ENCODE measurements at regions not wholly inside any gene's neighbourhood (a gene's known extent, or its start where the extent isn't known, plus 50 kb on each side); places are given as distances from the start of the nearest gene placed in this dataset.

DNA sequence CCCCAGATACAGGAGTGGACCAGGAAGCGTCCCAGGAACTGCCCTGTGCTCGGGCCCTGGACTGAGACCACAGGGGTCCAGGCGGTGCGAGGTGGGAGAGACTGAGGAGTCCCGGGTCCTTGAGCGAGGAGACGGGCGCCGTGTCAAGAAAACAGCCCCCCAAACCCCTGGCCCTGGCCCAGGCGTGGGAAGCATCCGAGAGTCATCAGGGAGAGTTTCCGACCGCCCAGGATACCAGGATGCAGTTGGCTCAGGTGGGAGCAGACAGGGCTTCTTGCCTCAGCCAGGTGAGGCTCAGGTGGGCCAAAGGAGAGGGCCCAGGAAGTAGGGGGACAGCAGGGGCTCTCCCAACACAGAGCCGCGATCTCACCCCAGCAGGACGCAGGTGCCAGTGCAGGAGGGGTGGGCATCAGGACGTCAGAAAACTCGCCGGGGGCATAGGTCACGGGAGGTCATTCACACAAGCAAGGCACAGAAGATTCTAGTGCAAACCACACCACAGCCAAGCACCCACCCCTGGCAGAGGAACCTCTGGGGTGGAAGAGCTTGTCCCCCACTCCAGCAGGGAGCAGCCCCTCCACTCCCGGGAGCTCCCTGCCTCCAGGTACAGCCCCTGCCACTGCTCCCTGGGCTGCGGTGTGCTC lies 102.5 kb upstream of the EIF5 start:
- TF ChIP-seq, protein P1, sequence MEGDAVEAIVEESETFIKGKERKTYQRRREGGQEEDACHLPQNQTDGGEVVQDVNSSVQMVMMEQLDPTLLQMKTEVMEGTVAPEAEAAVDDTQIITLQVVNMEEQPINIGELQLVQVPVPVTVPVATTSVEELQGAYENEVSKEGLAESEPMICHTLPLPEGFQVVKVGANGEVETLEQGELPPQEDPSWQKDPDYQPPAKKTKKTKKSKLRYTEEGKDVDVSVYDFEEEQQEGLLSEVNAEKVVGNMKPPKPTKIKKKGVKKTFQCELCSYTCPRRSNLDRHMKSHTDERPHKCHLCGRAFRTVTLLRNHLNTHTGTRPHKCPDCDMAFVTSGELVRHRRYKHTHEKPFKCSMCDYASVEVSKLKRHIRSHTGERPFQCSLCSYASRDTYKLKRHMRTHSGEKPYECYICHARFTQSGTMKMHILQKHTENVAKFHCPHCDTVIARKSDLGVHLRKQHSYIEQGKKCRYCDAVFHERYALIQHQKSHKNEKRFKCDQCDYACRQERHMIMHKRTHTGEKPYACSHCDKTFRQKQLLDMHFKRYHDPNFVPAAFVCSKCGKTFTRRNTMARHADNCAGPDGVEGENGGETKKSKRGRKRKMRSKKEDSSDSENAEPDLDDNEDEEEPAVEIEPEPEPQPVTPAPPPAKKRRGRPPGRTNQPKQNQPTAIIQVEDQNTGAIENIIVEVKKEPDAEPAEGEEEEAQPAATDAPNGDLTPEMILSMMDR (IDR thresholded peaks at IDR 0.05; ENCODE audit: low read depth, low read length, missing input control), result no peak
- TF ChIP-seq, protein P2, sequence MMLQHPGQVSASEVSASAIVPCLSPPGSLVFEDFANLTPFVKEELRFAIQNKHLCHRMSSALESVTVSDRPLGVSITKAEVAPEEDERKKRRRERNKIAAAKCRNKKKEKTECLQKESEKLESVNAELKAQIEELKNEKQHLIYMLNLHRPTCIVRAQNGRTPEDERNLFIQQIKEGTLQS (IDR thresholded peaks at IDR 0.05), result no peak
- TF ChIP-seq YY1 (IDR thresholded peaks at IDR 0.05) (no peak), TAF1 (conservative IDR thresholded peaks at IDR 0.05) (no peak), FOXA1 (IDR thresholded peaks at IDR 0.05) (no peak), FOXA2 (IDR thresholded peaks at IDR 0.05) (no peak), GABPA (IDR thresholded peaks at IDR 0.05 in 1 of 2, conservative IDR thresholded peaks at IDR 0.05 in 1 of 2) (no peak), RAD21 (IDR thresholded peaks at IDR 0.05) (no peak), SP1 (IDR thresholded peaks at IDR 0.05) (no peak), RXRA (IDR thresholded peaks at IDR 0.05) (no peak), HNF4G (IDR thresholded peaks at IDR 0.05) (no peak)
- TF ChIP-seq, protein P3, sequence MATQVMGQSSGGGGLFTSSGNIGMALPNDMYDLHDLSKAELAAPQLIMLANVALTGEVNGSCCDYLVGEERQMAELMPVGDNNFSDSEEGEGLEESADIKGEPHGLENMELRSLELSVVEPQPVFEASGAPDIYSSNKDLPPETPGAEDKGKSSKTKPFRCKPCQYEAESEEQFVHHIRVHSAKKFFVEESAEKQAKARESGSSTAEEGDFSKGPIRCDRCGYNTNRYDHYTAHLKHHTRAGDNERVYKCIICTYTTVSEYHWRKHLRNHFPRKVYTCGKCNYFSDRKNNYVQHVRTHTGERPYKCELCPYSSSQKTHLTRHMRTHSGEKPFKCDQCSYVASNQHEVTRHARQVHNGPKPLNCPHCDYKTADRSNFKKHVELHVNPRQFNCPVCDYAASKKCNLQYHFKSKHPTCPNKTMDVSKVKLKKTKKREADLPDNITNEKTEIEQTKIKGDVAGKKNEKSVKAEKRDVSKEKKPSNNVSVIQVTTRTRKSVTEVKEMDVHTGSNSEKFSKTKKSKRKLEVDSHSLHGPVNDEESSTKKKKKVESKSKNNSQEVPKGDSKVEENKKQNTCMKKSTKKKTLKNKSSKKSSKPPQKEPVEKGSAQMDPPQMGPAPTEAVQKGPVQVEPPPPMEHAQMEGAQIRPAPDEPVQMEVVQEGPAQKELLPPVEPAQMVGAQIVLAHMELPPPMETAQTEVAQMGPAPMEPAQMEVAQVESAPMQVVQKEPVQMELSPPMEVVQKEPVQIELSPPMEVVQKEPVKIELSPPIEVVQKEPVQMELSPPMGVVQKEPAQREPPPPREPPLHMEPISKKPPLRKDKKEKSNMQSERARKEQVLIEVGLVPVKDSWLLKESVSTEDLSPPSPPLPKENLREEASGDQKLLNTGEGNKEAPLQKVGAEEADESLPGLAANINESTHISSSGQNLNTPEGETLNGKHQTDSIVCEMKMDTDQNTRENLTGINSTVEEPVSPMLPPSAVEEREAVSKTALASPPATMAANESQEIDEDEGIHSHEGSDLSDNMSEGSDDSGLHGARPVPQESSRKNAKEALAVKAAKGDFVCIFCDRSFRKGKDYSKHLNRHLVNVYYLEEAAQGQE (IDR thresholded peaks at IDR 0.05), result no peak
- TF ChIP-seq, protein P4, sequence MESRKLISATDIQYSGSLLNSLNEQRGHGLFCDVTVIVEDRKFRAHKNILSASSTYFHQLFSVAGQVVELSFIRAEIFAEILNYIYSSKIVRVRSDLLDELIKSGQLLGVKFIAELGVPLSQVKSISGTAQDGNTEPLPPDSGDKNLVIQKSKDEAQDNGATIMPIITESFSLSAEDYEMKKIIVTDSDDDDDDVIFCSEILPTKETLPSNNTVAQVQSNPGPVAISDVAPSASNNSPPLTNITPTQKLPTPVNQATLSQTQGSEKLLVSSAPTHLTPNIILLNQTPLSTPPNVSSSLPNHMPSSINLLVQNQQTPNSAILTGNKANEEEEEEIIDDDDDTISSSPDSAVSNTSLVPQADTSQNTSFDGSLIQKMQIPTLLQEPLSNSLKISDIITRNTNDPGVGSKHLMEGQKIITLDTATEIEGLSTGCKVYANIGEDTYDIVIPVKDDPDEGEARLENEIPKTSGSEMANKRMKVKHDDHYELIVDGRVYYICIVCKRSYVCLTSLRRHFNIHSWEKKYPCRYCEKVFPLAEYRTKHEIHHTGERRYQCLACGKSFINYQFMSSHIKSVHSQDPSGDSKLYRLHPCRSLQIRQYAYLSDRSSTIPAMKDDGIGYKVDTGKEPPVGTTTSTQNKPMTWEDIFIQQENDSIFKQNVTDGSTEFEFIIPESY (IDR thresholded peaks at IDR 0.05), result no peak

All from liver (tissue), 3 donors.